ENCODE measurements at regions not wholly inside any gene's neighbourhood (a gene's known extent, or its start where the extent isn't known, plus 50 kb on each side); places are given as distances from the start of the nearest gene placed in this dataset.

GRCh38 chr10:94218493-94219183, 144.1 kb downstream of the NOC3L start:
- TF ChIP-seq CTCF (IDR thresholded peaks at IDR 0.05; ENCODE audit: insufficient read depth, low read length, poor library complexity, severe bottlenecking): no peak
- TF ChIP-seq EZH2phosphoT487 (conservative IDR thresholded peaks at IDR 0.05; ENCODE audit: low read length): no peak
